HFFc6 (cell line): ENCODE measurements at regions not wholly inside any gene's neighbourhood (a gene's known extent, or its start where the extent isn't known, plus 50 kb on each side); places are given as distances from the start of the nearest gene placed in this dataset.
"Not testable (repeated sequence)": the region's sequence is repeated elsewhere in the genome, so short reads cannot be mapped to it uniquely, and the experiment has no call there.

Experiments used
- DNase-seq: peaks from one replicate; pipeline ENCODE4 v3.0.0-alpha.2; 2018
- H3K27ac Mint-ChIP-seq: 2 replicates; pipeline ENCODE4 v1.8.0; 2020; ENCODE audit warnings: mild to moderate bottlenecking, mixed read lengths
- H3K27me3 Mint-ChIP-seq: 2 replicates; pipeline ENCODE4 v1.8.0; 2021; ENCODE audit warnings: mild to moderate bottlenecking, moderate library complexity, mixed read lengths; ENCODE audit not compliant: insufficient read depth
- H3K36me3 Mint-ChIP-seq: 2 replicates; pipeline ENCODE4 v1.8.0; 2021; ENCODE audit warnings: low read depth, mixed read lengths
- H3K4me1 Mint-ChIP-seq: 2 replicates; pipeline ENCODE4 v1.8.0; 2020; ENCODE audit warnings: low read depth, mixed read lengths
- H3K4me3 Mint-ChIP-seq: 2 replicates; pipeline ENCODE4 v1.8.0; 2020; ENCODE audit warnings: mild to moderate bottlenecking, moderate library complexity, mixed read lengths
- H3K9me3 Mint-ChIP-seq: 2 replicates; pipeline ENCODE4 v1.8.0; 2020; ENCODE audit warnings: mild to moderate bottlenecking, mixed read lengths
- CTCF ChIP-seq: fragments of 200-600 bp; sonication (generic); IDR thresholded peaks from 2 replicates; pipeline ENCODE4 v1.5.0; 2021; ENCODE audit warnings: antibody characterized with exemption, mild to moderate bottlenecking

DNA sequence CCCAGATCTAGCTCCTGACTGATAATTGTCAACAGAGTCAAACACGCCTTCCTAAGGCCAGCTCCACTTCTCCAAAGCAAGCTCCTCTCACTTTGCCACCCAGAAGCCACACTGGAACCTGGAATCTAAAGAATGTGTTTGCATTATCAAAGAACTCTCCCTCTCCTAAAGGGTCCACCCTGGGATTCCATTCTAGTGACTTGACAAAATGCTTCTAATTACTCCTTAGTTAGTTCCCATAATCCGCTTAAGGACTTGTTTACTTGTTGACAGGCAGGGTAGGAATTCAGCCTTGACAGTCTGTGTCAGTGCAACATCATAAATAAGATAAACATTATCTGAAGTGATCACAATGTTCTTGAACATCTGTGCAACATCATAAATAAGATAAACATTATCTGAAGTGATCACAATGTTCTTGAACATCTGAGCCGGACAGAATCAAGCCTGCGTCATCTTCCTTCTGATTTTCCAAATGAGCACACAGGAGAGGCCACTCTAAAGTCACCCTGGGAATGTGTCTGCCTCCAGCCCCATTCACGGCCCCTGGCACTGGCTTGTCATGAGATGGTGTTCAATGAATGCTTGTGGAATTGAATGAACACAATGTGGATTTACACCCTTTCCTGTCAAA is 512.1 kb downstream of the IRS2 start:
- no peaks in the 10 kb centered on the region for H3K36me3 Mint-ChIP-seq
- no peaks in the 10 kb centered on the region for H3K9me3 Mint-ChIP-seq
- TF ChIP-seq CTCF = no peak
- H3K27ac Mint-ChIP-seq = peak overlapping the region; percentile 64
- H3K4me1 Mint-ChIP-seq = peaks cover 71% of the 10 kb centered on the region
- peak; percentile 65 for DNase-seq
- no peaks in the 10 kb centered on the region for H3K27me3 Mint-ChIP-seq
- peak overlapping the region; percentile 46 for H3K4me3 Mint-ChIP-seq

- Mint-ChIP-seq H3K4me3 (peak overlapping the region; percentile 48), H3K27me3 (no peaks in the 10 kb centered on the region), H3K9me3 (no peaks in the 10 kb centered on the region), H3K36me3 (no peaks in the 10 kb centered on the region), H3K4me1 (peaks cover 71% of the 10 kb centered on the region), H3K27ac (peak overlapping the region; percentile 77)
- TF ChIP-seq CTCF = no peak
- no peak for DNase-seq
Observed at GRCh38 chr13:109273326-109273751, 513.0 kb downstream of the IRS2 start.

- DNase-seq = no peak
- H3K9me3 Mint-ChIP-seq = no peaks in the 10 kb centered on the region
- peaks cover 71% of the 10 kb centered on the region for H3K4me1 Mint-ChIP-seq
- no peaks in the 10 kb centered on the region for H3K36me3 Mint-ChIP-seq
- H3K27ac Mint-ChIP-seq = peak overlapping the region; percentile 77
- H3K27me3 Mint-ChIP-seq = no peaks in the 10 kb centered on the region
- H3K4me3 Mint-ChIP-seq = peak overlapping the region; percentile 48
- TF ChIP-seq CTCF = no peak
Observed at GRCh38 chr13:109272595-109273325, 513.6 kb downstream of the IRS2 start.

DNA sequence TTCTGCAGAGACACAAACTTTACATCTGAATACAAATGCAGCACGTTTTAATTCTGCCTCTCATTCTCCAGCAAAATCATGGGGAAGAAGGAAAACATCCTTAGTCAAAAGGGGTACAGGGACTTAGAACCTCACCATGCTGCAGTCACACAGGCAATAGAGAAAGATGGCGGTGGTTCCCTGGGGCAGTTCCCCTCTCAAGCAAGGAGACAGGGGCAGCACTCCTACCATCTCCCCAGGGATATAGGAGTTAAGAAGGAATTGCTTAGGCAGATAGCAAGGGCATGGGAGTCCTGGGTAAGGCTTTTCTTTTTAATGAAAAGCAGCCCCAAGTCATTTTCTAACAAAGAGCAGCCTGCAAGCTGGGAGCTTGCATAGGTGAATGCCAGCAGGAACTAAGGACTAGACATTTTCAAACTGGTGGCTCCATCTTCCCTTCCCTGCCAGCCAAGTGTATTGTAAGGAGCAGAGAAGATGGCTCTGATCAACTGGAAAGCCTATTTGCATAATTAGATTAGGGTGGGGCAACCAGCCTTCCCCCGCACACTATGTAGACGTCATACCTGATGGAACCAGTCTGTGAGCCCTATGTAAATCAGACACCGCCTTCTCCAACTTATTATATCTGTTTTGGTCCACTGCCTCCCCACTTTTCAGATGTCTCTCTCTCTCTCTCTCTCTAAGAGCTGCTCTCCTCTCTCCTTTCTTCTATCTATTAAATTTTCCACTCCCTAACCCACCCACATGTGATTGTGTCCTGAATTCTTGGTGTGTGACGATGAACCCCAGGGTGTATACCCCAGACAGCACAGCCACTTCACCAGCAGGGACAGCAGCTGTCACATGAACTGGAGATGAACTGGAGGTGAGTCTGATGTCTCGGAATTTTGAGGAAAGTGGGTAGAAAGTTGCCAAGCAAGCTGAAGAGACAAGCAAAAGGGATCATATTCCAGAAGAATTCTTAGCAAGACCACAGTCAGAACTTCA is 514.5 kb downstream of the IRS2 start:
- H3K36me3 Mint-ChIP-seq = no peaks in the 10 kb centered on the region
- no peaks in the 10 kb centered on the region for H3K27me3 Mint-ChIP-seq
- no peaks in the 10 kb centered on the region for H3K9me3 Mint-ChIP-seq
- peaks cover 66% of the 10 kb centered on the region for H3K4me1 Mint-ChIP-seq
- no peak for TF ChIP-seq CTCF
- H3K4me3 Mint-ChIP-seq = no peak overlapping the region
- H3K27ac Mint-ChIP-seq = peak overlapping the region; percentile 43
- DNase-seq = no peak

GRCh38 chr13:109271061-109271460 is 515.3 kb downstream of the IRS2 start:
- no peak overlapping the region for H3K4me3 Mint-ChIP-seq
- no peaks in the 10 kb centered on the region for H3K27me3 Mint-ChIP-seq
- DNase-seq = no peak
- H3K4me1 Mint-ChIP-seq = peaks cover 64% of the 10 kb centered on the region
- H3K27ac Mint-ChIP-seq = peak overlapping the region; percentile 23
- H3K9me3 Mint-ChIP-seq = no peaks in the 10 kb centered on the region
- no peak for TF ChIP-seq CTCF
- H3K36me3 Mint-ChIP-seq = no peaks in the 10 kb centered on the region

GRCh38 chr13:109269381-109269780 is 517.0 kb downstream of the IRS2 start:
- H3K36me3 Mint-ChIP-seq, H3K9me3 Mint-ChIP-seq, H3K4me3 Mint-ChIP-seq, DNase-seq, H3K27ac Mint-ChIP-seq, H3K27me3 Mint-ChIP-seq: not testable (repeated sequence)
- H3K4me1 Mint-ChIP-seq = peaks cover 66% of the 10 kb centered on the region

GRCh38 chr13:109268492-109268891 is 517.9 kb downstream of the IRS2 start:
- H3K4me1 Mint-ChIP-seq = peaks cover 60% of the 10 kb centered on the region
- H3K27ac Mint-ChIP-seq, H3K27me3 Mint-ChIP-seq, H3K4me3 Mint-ChIP-seq, DNase-seq, H3K9me3 Mint-ChIP-seq, H3K36me3 Mint-ChIP-seq: not testable (repeated sequence)

DNA sequence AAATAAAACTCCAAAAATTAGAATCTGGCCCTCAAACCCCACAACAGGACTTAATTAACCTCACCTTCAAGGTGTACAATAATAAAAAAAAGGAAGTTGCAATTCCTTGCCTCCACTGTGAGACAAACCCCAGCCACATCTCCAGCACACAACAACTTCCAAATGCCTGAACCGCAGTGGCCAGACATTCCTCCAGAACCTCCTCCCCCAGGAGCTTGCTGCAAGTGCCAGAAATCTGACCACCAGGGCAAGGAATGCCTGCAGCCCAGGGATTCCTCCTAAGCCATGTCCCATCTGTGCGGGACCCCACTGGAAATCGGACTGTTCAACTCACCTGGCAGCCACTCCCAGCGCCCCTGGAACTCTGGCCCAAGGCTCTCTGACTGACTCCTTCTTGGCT is 519.0 kb downstream of the IRS2 start:
- not testable (repeated sequence) for H3K4me3 Mint-ChIP-seq, H3K9me3 Mint-ChIP-seq, H3K27me3 Mint-ChIP-seq, DNase-seq, H3K36me3 Mint-ChIP-seq
- H3K4me1 Mint-ChIP-seq = peaks cover 49% of the 10 kb centered on the region
- H3K27ac Mint-ChIP-seq = 0 out of 2 replicates have a peak overlapping the region, but pooled peaks have one; percentile 21
